ENCODE measurements at regions not wholly inside any gene's neighbourhood (a gene's known extent, or its start where the extent isn't known, plus 50 kb on each side); places are given as distances from the start of the nearest gene placed in this dataset.

- TF ChIP-seq CTCF (IDR thresholded peaks at IDR 0.05) (no peak), POLR2A (IDR thresholded peaks at IDR 0.05) (no peak)
Observed at GRCh38 chr11:19429108-19429760, 188.5 kb upstream of the E2F8 start.
